Liver (tissue), 3 donors: ENCODE measurements at regions not wholly inside any gene's neighbourhood (a gene's known extent, or its start where the extent isn't known, plus 50 kb on each side); places are given as distances from the start of the nearest gene placed in this dataset.

Experiments
- CTCF ChIP-seq: fragments of 150-350 bp; IDR thresholded peaks from 2 replicates; pipeline ENCODE4 v1.5.1; 2017; ENCODE audit warnings: improper control_type of control experiment, low read depth, low read length; ENCODE audit not compliant: missing input control
- EGR1 ChIP-seq, 2 donors: IDR thresholded peaks; 2 replicates each; pipeline ENCODE4 v1.6.1; 2016 to 2018; ENCODE audit warnings: antibody characterized with exemption in 2 of 2, low read depth in 2 of 2
- GABPA ChIP-seq, 2 donors: IDR thresholded peaks in 1 of 2; conservative IDR thresholded peaks in 1 of 2; 2 replicates each; pipeline ENCODE4 v1.6.1; 2016; ENCODE audit warnings: antibody characterized with exemption in 2 of 2, mild to moderate bottlenecking in 1 of 2, moderate library complexity in 1 of 2
- HNF4G ChIP-seq: IDR thresholded peaks from 2 replicates; pipeline ENCODE4 v1.6.1; 2016; ENCODE audit warnings: antibody characterized with exemption
- MAX ChIP-seq: IDR thresholded peaks from 2 replicates; pipeline ENCODE4 v1.6.1; 2016; ENCODE audit warnings: antibody characterized with exemption
- RAD21 ChIP-seq, 2 donors: IDR thresholded peaks; 2 replicates each; pipeline ENCODE4 v1.6.1; 2016; ENCODE audit warnings: antibody characterized with exemption in 2 of 2, mild to moderate bottlenecking in 2 of 2
- RXRA ChIP-seq, 2 donors: IDR thresholded peaks; 2 replicates each; pipeline ENCODE4 v1.6.1; 2017 to 2018; ENCODE audit warnings: antibody characterized with exemption in 2 of 2, mild to moderate bottlenecking in 1 of 2
- SP1 ChIP-seq: IDR thresholded peaks from 2 replicates; pipeline ENCODE4 v1.6.1; 2018; ENCODE audit warnings: antibody characterized with exemption, mild to moderate bottlenecking
- YY1 ChIP-seq: IDR thresholded peaks from 2 replicates; pipeline ENCODE4 v1.6.1; 2016; ENCODE audit warnings: antibody characterized with exemption, mild to moderate bottlenecking
- ZBTB33 ChIP-seq: IDR thresholded peaks from 2 replicates; pipeline ENCODE4 v1.6.1; 2016; ENCODE audit warnings: antibody characterized with exemption
- donor health status: healthy.
- donor health status: healthy.

- TF ChIP-seq CTCF (no peak), GABPA (IDR thresholded peaks at IDR 0.05 in 1 of 2, conservative IDR thresholded peaks at IDR 0.05 in 1 of 2) (no peak), MAX (no peak), ZBTB33 (no peak), RAD21 (IDR thresholded peaks at IDR 0.05) (no peak), YY1 (no peak), EGR1 (IDR thresholded peaks at IDR 0.05; ENCODE audit: low read depth in 2 of 2) (no peak), HNF4G (no peak), SP1 (no peak), RXRA (IDR thresholded peaks at IDR 0.05) (no peak)
These were observed 325.2 kb upstream of the NRIP1 start for GRCh38 chr21:15390049-15390448.
